Muscle layer of duodenum (tissue), 2 donors: ENCODE measurements at regions not wholly inside any gene's neighbourhood (a gene's known extent, or its start where the extent isn't known, plus 50 kb on each side); places are given as distances from the start of the nearest gene placed in this dataset.

Experiments used
- H3K27ac ChIP-seq: one replicate; pipeline ENCODE4 v1.7.0; 2013; ENCODE audit warnings: mild to moderate bottlenecking, low read length
- H3K27me3 ChIP-seq: one replicate; pipeline ENCODE4 v1.7.0; 2013; ENCODE audit warnings: low read depth, mild to moderate bottlenecking, control low read depth, low read length
- H3K36me3 ChIP-seq, 2 donors: one replicate each; pipeline ENCODE4 v1.7.0; 2013; ENCODE audit warnings: low read length in 2 of 2, control low read depth in 1 of 2, mild to moderate bottlenecking in 1 of 2; ENCODE audit not compliant: insufficient read depth in 2 of 2, control insufficient read depth in 1 of 2
- H3K4me1 ChIP-seq, 2 donors: one replicate each; pipeline ENCODE4 v1.7.0; 2013; ENCODE audit warnings: low read length in 2 of 2, mild to moderate bottlenecking in 2 of 2, control low read depth in 1 of 2, moderate library complexity in 1 of 2; ENCODE audit not compliant: insufficient read depth in 2 of 2, control insufficient read depth in 1 of 2
- H3K4me3 ChIP-seq, 2 donors: one replicate each; pipeline ENCODE4 v1.7.0; 2013; ENCODE audit warnings: low read length in 2 of 2, low read depth in 1 of 2, mild to moderate bottlenecking in 1 of 2
- H3K9me3 ChIP-seq, 2 donors: one replicate each; pipeline ENCODE4 v1.7.0; 2013; ENCODE audit warnings: low read length in 2 of 2, control low read depth in 1 of 2, mild to moderate bottlenecking in 1 of 2; ENCODE audit not compliant: control insufficient read depth in 1 of 2
- donor health status: healthy.

DNA sequence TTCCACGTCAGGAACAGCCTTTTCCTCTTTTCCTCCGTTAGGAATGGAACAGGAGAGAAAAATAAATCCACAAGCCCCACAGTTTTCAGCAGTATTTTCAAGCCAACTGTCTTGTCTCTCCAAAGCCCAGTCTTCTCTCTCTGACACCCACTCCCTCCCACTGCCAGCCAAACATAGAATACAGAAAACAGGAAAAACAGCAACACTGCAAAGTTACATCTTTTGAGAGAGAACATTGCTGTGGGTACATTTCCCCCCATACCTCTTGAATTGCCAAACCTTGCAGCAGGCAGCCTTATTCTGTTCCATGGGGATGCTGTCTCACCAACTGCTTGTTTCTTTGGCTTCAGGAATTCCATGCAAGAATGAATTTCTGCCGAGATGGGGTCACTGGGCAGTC is 355.7 kb upstream of the UMPS start:
- Histone ChIP-seq H3K4me3 (no peak overlapping the region), H3K9me3 (no peaks in the 10 kb centered on the region), H3K4me1 (no peaks in the 10 kb centered on the region), H3K27ac (no peak overlapping the region), H3K27me3 (no peaks in the 10 kb centered on the region), H3K36me3 (no peaks in the 10 kb centered on the region)

DNA sequence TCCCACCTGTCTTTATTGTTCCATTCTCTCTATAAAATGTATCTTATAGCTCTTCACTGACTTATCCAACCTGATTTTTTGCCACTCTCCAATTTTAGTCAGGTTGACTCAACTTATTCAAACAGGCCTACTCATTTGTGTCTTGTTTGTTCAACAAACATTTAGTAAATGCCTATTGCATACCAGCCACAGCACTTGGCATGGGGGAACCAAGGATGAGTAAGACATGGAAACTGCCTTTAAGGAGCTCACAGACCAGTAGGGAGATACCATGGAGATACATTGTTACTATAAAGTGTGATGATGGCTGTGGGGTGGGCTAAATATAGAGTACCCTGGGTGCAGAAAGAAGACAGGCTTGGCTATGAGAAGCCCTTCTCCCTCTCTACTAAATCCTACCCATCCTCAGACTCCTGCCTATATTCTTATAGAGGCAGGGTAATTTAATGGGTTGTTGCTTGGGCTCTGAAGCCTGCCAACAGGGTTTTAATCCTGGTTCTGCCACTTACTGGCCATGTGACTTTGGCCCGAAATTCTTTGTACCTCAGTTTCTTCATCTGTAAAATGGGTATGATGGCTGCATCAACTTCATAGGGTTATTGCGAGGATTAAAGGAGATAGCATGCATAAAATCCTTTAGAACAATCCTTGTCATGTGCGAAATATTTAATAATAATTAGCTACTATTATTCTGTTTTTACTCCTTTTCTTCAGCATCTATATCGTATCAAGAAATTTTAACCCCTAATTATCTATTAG is 348.5 kb upstream of the UMPS start:
- Histone ChIP-seq H3K4me3 (no peak overlapping the region), H3K27ac (no peak overlapping the region), H3K4me1 (no peaks in the 10 kb centered on the region), H3K27me3 (no peaks in the 10 kb centered on the region), H3K9me3 (no peaks in the 10 kb centered on the region), H3K36me3 (no peaks in the 10 kb centered on the region)

DNA sequence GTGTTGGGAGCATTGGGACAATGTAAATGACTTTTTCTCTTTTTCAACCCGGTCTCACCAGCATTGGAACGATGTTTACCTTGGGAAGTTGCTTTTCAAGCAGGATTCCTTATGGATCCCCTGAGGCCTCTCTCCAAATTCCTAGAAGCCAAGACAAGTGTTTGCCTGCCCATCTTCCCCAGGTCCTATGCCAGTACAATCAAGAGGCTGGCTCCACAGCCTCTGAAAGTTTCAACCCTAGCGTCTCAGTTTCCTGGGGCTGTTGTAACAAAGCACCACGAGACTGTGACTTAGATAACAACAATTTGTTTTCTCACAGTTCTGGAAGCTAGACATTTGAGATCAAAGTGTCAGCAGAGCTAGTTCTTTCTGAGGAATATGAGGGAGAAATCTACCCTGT is 347.2 kb upstream of the UMPS start:
- Histone ChIP-seq H3K4me3 (no peak overlapping the region), H3K27ac (no peak overlapping the region), H3K27me3 (no peaks in the 10 kb centered on the region), H3K4me1 (no peaks in the 10 kb centered on the region), H3K9me3 (no peaks in the 10 kb centered on the region), H3K36me3 (no peaks in the 10 kb centered on the region)

DNA sequence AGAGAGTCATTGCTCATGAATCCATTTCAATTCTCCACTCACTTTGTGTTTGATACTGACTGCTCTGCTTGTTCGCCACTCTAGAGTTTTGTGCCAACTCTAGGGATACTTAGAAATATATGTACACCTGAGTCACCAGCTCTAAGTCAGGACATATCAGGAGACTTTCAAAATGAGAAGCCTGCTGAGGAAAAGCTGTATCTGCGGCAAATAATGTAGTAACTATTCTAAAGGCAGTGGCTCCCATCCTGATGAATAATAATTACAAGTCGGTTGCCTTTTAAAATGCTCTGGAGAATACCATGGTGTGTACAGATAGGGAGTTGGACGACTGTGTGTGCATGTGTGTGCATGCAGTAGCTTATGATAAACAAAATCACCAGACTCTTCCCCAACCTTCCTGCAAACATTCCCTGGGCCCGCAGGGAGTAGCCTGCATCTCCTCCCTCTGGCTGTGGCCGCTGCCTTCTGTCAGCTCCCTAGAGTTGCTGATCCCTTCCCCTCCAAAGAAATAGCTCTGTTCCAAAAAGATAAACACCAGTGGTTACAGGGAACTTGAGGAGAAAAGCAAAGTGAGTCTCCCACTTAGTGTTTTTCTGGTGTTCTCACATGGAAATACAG is 346.3 kb upstream of the UMPS start:
- no peak overlapping the region for H3K27ac ChIP-seq
- H3K36me3 ChIP-seq, result no peaks in the 10 kb centered on the region
- no peaks in the 10 kb centered on the region for H3K4me1 ChIP-seq
- H3K9me3 ChIP-seq, result no peaks in the 10 kb centered on the region
- no peak overlapping the region for H3K4me3 ChIP-seq
- H3K27me3 ChIP-seq, result no peaks in the 10 kb centered on the region

DNA sequence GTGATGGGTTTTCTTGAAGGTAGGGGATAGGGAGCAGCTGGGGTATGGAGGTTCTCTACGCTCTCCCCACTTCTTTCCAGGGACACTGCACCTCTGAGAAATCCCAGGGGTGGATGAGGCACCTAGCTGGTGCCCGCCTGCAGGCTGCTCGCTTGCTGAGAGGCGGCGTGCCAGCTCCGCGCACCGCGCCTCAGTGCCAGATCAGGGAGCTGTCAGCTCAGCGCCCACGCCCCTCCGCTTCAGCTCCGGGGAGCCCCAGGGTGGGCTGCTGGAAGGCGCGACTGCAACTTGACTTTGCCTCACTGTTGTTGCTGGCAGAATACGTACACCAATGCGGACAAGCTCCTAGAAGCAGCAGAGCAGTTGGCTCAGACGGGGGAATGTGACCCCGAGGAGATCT is 345.7 kb upstream of the UMPS start:
- no peaks in the 10 kb centered on the region for H3K27me3 ChIP-seq
- H3K27ac ChIP-seq, result no peak overlapping the region
- H3K4me1 ChIP-seq, result no peaks in the 10 kb centered on the region
- no peaks in the 10 kb centered on the region for H3K9me3 ChIP-seq
- H3K36me3 ChIP-seq, result no peaks in the 10 kb centered on the region
- no peak overlapping the region for H3K4me3 ChIP-seq

DNA sequence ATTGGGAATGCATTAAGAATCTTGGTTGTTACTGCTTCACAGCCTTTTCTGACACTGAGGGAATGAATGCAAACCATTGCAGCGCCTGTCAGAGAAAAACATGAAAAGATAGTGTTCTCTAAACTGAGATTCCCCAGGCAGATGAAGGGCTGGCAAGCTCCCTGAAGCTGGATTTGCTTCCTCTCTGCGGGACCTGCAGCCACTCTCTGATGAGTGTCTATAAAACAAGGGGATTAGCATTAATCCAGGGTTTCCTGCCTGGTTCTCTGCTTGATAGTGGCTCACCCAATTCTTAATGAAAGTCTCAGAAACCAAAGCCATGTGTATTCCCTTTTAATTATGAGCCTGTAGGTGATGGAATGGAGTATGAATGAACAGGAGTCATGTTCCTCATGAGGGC is 344.3 kb upstream of the UMPS start:
- Histone ChIP-seq H3K4me3 (no peak overlapping the region), H3K27ac (no peak overlapping the region), H3K27me3 (no peaks in the 10 kb centered on the region), H3K4me1 (no peaks in the 10 kb centered on the region), H3K9me3 (no peaks in the 10 kb centered on the region), H3K36me3 (no peaks in the 10 kb centered on the region)

DNA sequence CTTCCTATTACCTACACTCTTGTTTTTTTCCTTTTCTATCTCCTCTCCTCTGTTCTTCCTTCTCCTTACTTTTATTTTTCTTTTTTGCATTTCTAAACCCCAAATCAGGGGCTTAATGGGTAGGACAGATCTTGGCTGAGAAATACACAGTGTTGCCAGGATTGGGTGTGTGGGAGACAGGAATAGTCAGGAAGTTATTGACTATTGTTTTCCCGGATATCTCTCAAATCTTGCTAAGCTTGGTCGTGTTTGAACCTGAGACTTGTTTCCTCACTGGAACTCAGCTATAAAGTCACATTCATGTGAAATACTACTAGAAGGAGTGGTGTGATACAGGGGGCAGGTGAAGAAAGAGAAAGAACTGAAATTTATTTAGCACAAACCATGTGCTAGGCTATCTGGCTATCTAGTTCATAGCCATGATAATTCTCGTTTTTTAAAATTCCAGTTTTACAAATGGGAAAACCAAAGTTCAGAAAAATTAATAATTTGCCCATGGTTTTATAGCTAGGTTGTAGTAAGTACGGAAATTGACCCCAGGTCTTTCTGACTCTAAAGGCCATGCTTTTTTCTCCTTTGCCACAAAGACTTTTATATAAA is 343.2 kb upstream of the UMPS start:
- Histone ChIP-seq H3K27me3 (no peaks in the 10 kb centered on the region), H3K36me3 (no peaks in the 10 kb centered on the region), H3K27ac (no peak overlapping the region), H3K4me3 (no peak overlapping the region), H3K9me3 (no peaks in the 10 kb centered on the region), H3K4me1 (no peaks in the 10 kb centered on the region)

DNA sequence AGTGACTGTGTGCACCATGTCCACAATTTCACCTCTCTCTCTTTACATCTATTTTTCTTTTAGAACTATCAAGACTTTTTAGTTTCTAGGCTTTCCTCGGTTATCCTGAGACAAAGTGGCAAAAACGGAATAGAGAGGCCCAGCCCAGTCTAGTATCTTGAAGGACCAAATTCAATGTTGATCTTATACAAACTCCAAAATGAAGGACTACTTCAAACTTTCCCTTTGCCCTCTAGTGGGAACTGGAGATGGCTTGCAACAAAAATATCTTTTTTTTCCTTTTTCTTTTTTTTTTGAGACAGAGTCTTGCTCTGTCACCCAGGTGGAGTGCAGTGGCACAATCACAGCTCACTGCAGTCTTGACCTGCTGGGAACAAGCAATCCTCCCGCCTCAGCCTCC is 338.5 kb upstream of the UMPS start:
- H3K27ac ChIP-seq, result no peak overlapping the region
- H3K27me3 ChIP-seq, result no peaks in the 10 kb centered on the region
- H3K9me3 ChIP-seq, result no peaks in the 10 kb centered on the region
- peaks cover 0 to 8% of the 10 kb centered on the region in 2 donors for H3K4me1 ChIP-seq
- H3K4me3 ChIP-seq, result no peak overlapping the region
- no peaks in the 10 kb centered on the region for H3K36me3 ChIP-seq

DNA sequence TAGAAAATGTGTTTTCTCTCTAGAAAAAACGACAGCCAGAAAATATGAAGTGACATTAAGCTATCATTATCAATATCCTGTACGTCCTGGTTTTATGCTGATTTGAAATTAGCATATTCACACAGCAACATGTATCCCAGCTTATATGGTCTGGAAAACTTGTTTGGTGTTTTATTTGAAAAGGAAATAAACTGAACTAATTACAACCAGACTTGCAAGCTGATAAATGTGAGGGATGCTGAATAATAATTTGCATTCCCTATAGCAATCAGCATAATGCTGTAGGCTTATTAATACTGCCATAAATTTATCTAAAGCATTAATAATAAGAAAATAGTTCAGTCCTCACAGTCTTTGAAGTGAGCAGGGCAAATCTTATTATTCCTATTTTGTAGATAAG is 336.9 kb upstream of the UMPS start:
- no peaks in the 10 kb centered on the region for H3K9me3 ChIP-seq
- H3K36me3 ChIP-seq, result no peaks in the 10 kb centered on the region
- peaks cover 0 to 8% of the 10 kb centered on the region in 2 donors for H3K4me1 ChIP-seq
- no peak overlapping the region for H3K27ac ChIP-seq
- no peaks in the 10 kb centered on the region for H3K27me3 ChIP-seq
- no peak overlapping the region for H3K4me3 ChIP-seq

DNA sequence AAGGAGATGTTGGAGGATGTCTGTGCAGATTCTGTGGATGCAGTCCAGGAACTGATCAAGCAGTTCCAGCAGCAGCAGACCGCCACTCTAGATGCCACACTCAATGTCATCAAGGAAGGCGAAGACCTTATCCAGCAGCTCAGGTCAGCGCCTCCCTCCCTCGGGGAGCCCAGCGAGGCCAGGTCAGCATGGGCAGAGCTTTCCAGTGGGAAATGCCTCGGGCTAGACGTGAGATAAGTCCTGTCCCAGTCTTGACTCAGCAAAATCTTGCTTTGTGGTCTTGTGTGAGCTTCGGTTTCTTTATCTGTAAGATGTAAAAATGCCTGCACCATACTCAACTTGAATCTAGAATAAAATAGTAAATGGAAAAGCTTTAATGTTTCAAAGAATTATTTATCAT is 335.1 kb upstream of the UMPS start:
- peaks cover 0 to 8% of the 10 kb centered on the region in 2 donors for H3K4me1 ChIP-seq
- no peaks in the 10 kb centered on the region for H3K36me3 ChIP-seq
- no peak overlapping the region for H3K4me3 ChIP-seq
- no peaks in the 10 kb centered on the region for H3K27me3 ChIP-seq
- no peak overlapping the region for H3K27ac ChIP-seq
- no peaks in the 10 kb centered on the region for H3K9me3 ChIP-seq

DNA sequence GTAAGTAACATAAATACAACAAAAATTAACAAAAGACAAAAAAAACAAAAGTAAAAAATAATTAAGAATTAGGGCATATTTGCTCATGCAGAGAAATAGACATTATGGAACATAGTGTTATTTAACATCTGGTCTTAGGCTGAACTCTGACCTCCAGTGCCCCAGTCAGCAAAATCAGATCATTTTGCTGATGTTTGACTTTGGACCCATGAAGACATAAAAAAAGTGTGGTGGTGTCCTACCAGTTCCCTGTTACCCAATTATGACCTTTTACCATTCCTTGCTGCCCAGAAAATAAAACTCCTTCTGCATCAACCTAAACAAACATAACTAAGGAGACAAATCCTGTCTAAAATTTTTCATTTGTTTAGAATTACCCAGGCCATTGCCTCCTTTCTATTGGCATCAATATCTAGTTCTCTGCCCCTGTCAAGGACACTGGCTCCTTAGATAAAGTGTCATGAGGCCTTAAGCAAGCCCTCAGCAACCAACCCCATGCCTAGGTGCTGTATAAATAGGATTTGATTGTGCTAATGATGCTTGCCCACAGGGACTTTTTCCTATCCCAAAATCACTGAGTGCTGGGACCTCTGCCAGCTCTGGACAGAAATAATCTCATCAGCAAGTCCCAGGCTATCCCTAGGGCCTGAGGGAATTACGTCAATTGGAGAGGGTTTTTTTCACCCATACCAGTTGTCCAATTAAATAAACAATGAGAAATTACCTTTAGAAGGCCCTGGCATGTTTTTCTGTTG is 334.5 kb upstream of the UMPS start:
- no peaks in the 10 kb centered on the region for H3K36me3 ChIP-seq
- no peaks in the 10 kb centered on the region for H3K27me3 ChIP-seq
- H3K27ac ChIP-seq, result no peak overlapping the region
- H3K4me3 ChIP-seq, result no peak overlapping the region
- H3K9me3 ChIP-seq, result no peaks in the 10 kb centered on the region
- peaks cover 0 to 8% of the 10 kb centered on the region in 2 donors for H3K4me1 ChIP-seq
